ENCODE measurements at regions not wholly inside any gene's neighbourhood (a gene's known extent, or its start where the extent isn't known, plus 50 kb on each side); places are given as distances from the start of the nearest gene placed in this dataset.

GRCh38 chr20:11362450-11362849 is 555.2 kb upstream of the BTBD3 start:
- ChIA-PET POLR2A (no interaction called here), CTCF (no interaction called here)
- no peak for TF ChIP-seq CTCF (IDR thresholded peaks at IDR 0.05)
- no peaks in the 10 kb centered on the region for H3K4me1 Mint-ChIP-seq
- no peaks in the 10 kb centered on the region for H3K27me3 Mint-ChIP-seq
- peaks cover 14% of the 10 kb centered on the region for H3K9me3 Mint-ChIP-seq
- H3K27ac Mint-ChIP-seq, result no peak overlapping the region
- intact Hi-C loops (cut with micrococcal nuclease), result no loop called here
- no peaks in the 10 kb centered on the region for H3K36me3 Mint-ChIP-seq (ENCODE audit: low read depth)
- no peak overlapping the region for H3K4me3 Mint-ChIP-seq
- ATAC-seq (ENCODE audit: low read depth) (no peak), DNase-seq (no peak)

- H3K9me3 Mint-ChIP-seq, result peaks cover 13% of the 10 kb centered on the region
- ChIA-PET CTCF (no interaction called here), POLR2A (no interaction called here)
- TF ChIP-seq CTCF (IDR thresholded peaks at IDR 0.05), result no peak
- intact Hi-C loops (cut with micrococcal nuclease), result no loop called here
- no peak overlapping the region for H3K4me3 Mint-ChIP-seq
- H3K4me1 Mint-ChIP-seq, result no peaks in the 10 kb centered on the region
- no peaks in the 10 kb centered on the region for H3K36me3 Mint-ChIP-seq (ENCODE audit: low read depth)
- H3K27ac Mint-ChIP-seq, result no peak overlapping the region
- ATAC-seq (ENCODE audit: low read depth) (no peak), DNase-seq (no peak)
- H3K27me3 Mint-ChIP-seq, result no peaks in the 10 kb centered on the region
These were observed 553.0 kb upstream of the BTBD3 start for GRCh38 chr20:11364736-11365135.

GRCh38 chr20:11366660-11367059 is 551.0 kb upstream of the BTBD3 start:
- POLR2A ChIA-PET, result interaction anchor here (0.7 kb wide), 1 partner anchor 15 kb away, joined by 3 read pairs; no protein-coding TSS in a partner anchor
- no peaks in the 10 kb centered on the region for H3K36me3 Mint-ChIP-seq (ENCODE audit: low read depth)
- CTCF ChIA-PET, result no interaction called here
- H3K9me3 Mint-ChIP-seq, result peaks cover 7% of the 10 kb centered on the region
- H3K4me1 Mint-ChIP-seq, result no peaks in the 10 kb centered on the region
- intact Hi-C loops (cut with micrococcal nuclease), result no loop called here
- no peak for TF ChIP-seq CTCF (IDR thresholded peaks at IDR 0.05)
- no peak for DNase-seq
- no peak overlapping the region for H3K27ac Mint-ChIP-seq
- no peak for ATAC-seq (ENCODE audit: low read depth)
- no peaks in the 10 kb centered on the region for H3K27me3 Mint-ChIP-seq
- H3K4me3 Mint-ChIP-seq, result no peak overlapping the region

GRCh38 chr20:11368499-11368898 is 549.2 kb upstream of the BTBD3 start:
- no peaks in the 10 kb centered on the region for H3K36me3 Mint-ChIP-seq (ENCODE audit: low read depth)
- H3K27me3 Mint-ChIP-seq, result no peaks in the 10 kb centered on the region
- POLR2A ChIA-PET, result no interaction called here
- H3K4me3 Mint-ChIP-seq, result no peak overlapping the region
- H3K27ac Mint-ChIP-seq, result no peak overlapping the region
- no peak for DNase-seq
- no peak for ATAC-seq (ENCODE audit: low read depth)
- CTCF ChIA-PET, result no interaction called here
- H3K9me3 Mint-ChIP-seq, result no peaks in the 10 kb centered on the region
- intact Hi-C loops (cut with micrococcal nuclease), result no loop called here
- no peaks in the 10 kb centered on the region for H3K4me1 Mint-ChIP-seq
- no peak for TF ChIP-seq CTCF (IDR thresholded peaks at IDR 0.05)

GRCh38 chr20:11368965-11369711 is 548.6 kb upstream of the BTBD3 start:
- H3K4me3 Mint-ChIP-seq, result no peak overlapping the region
- ChIA-PET CTCF (no interaction called here), POLR2A (no interaction called here)
- no peaks in the 10 kb centered on the region for H3K36me3 Mint-ChIP-seq (ENCODE audit: low read depth)
- no peak for TF ChIP-seq CTCF (IDR thresholded peaks at IDR 0.05)
- DNase-seq (no peak), ATAC-seq (ENCODE audit: low read depth) (no peak)
- no peaks in the 10 kb centered on the region for H3K27me3 Mint-ChIP-seq
- intact Hi-C loops (cut with micrococcal nuclease), result no loop called here
- no peak overlapping the region for H3K27ac Mint-ChIP-seq
- no peaks in the 10 kb centered on the region for H3K4me1 Mint-ChIP-seq
- no peaks in the 10 kb centered on the region for H3K9me3 Mint-ChIP-seq

Data from activated B cell treated with CpG ODN at 0.5 μM for 24 hours (primary cell).